Upper lobe of left lung (tissue), 6 donors: ENCODE measurements at regions not wholly inside any gene's neighbourhood (a gene's known extent, or its start where the extent isn't known, plus 50 kb on each side); places are given as distances from the start of the nearest gene placed in this dataset.

Experiments
- ATAC-seq, 2 donors: fragments of 200-7000 bp; cut with Tn5 transposase; one replicate each; pipeline ENCODE4 v1.9.1; 2022; ENCODE audit warnings: mild to moderate bottlenecking in 2 of 2, moderate library complexity in 2 of 2; ENCODE audit not compliant: low FRiP score in 2 of 2
- DNase-seq, 2 donors: peaks; one replicate each; pipeline ENCODE4 v3.0.0-alpha.2; 2019 to 2020
- H3K27ac ChIP-seq, 4 donors: fragments of 200-600 bp; sonication (generic); one replicate each; pipeline ENCODE4 v1.5.1; 2016 to 2019
- H3K27me3 ChIP-seq, 4 donors: fragments of 200-600 bp; sonication (generic); one replicate each; pipeline ENCODE4 v1.5.1; 2017 to 2019
- H3K36me3 ChIP-seq, 4 donors: fragments of 200-600 bp; sonication (generic); one replicate each; pipeline ENCODE4 v1.5.1; 2016 to 2019
- H3K4me1 ChIP-seq, 4 donors: fragments of 200-600 bp; sonication (generic); one replicate each; pipeline ENCODE4 v1.5.1; 2018 to 2019
- H3K4me3 ChIP-seq, 4 donors: fragments of 200-600 bp; sonication (generic); one replicate each; pipeline ENCODE4 v1.5.1; 2017 to 2019; ENCODE audit warnings: mild to moderate bottlenecking in 2 of 4, moderate library complexity in 1 of 4
- H3K9me3 ChIP-seq, 4 donors: fragments of 200-600 bp; sonication (generic); one replicate each; pipeline ENCODE4 v1.5.1; 2018 to 2019
- CTCF ChIP-seq, 6 experiments: fragments of 450-650 bp in 4 of 6; fragments of 200-600 bp in 2 of 6; sonication (generic) in 2 of 6; IDR thresholded peaks; one replicate each; pipeline ENCODE4 v1.5.1; 2016 to 2019; ENCODE audit warnings: antibody characterized with exemption in 6 of 6
- EP300 ChIP-seq, 4 donors: sonication (generic); formaldehyde crosslinking; IDR thresholded peaks; one replicate each; pipeline ENCODE4 v1.5.1; 2017; ENCODE audit warnings: antibody characterized with exemption in 4 of 4, control low read depth in 2 of 4
- POLR2A ChIP-seq, 4 donors: fragments of 450-650 bp; IDR thresholded peaks; one replicate each; pipeline ENCODE4 v1.5.1; 2016 to 2017; ENCODE audit warnings: antibody characterized with exemption in 4 of 4, mild to moderate bottlenecking in 2 of 4
- POLR2AphosphoS5 ChIP-seq, 2 donors: sonication (generic); formaldehyde crosslinking; IDR thresholded peaks; one replicate each; pipeline ENCODE4 v1.5.1; 2017; ENCODE audit warnings: antibody characterized with exemption in 2 of 2
- WGBS, 2 donors: methylation state at CpG; one replicate each; pipeline ENCODE4 v1.1.5; 2017 to 2018; 5-methylcytosine and 5-hydroxymethylcytosine counted together
- donor health status: DM: no; HTN: no; CAD: no; lungs with moderate emphysema.
- donor health status: DM: no; HTN: yes; CAD: no; lungs with severe emphysema.

DNA sequence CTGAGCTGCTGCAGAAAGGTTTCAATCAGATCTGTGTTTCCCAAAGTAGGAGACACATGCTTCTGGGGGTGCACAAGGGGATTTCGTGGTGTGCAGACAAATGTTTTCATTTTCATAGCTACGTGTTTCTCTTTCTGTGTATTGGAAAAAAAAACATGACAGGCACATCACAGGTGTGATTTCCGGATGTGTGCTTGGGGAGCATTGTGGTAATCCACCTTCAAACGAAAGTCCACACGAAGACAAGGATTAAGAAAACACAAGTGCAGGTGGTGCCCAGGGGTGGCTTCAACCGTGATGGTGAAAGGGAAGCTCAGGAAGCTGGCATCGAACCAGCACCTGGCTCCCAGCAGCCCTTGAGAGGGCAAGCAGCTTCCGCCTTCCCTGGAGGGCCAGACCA lies 164.6 kb upstream of the LINGO1 start:
- Histone ChIP-seq H3K4me3 (no peak overlapping the region), H3K27ac (no peak overlapping the region), H3K27me3 (no peaks in the 10 kb centered on the region), H3K9me3 (no peaks in the 10 kb centered on the region), H3K36me3 (no peaks in the 10 kb centered on the region), H3K4me1 (no peaks in the 10 kb centered on the region)
- no peak for TF ChIP-seq EP300 (IDR thresholded peaks at IDR 0.05)
- WGBS, 2 donors: 47 to 49% methylated on average over 7 to 8 of the region's 8 CpGs
- ATAC-seq: no peak
- no peak for DNase-seq

GRCh38 chr15:77796046-77796729 lies 163.5 kb upstream of the LINGO1 start:
- no peaks in the 10 kb centered on the region for H3K36me3 ChIP-seq
- DNase-seq: no peak
- no peaks in the 10 kb centered on the region for H3K27me3 ChIP-seq
- H3K4me1 ChIP-seq: no peaks in the 10 kb centered on the region
- H3K9me3 ChIP-seq: no peaks in the 10 kb centered on the region
- WGBS, 2 donors: 76 to 82% methylated on average over 10 to 11 of the region's 11 CpGs
- TF ChIP-seq POLR2A (IDR thresholded peaks at IDR 0.05) (no peak), CTCF (IDR thresholded peaks at IDR 0.05) (no peak), POLR2AphosphoS5 (IDR thresholded peaks at IDR 0.05) (no peak)
- no peak overlapping the region for H3K27ac ChIP-seq
- no peak for ATAC-seq
- H3K4me3 ChIP-seq: no peak overlapping the region

DNA sequence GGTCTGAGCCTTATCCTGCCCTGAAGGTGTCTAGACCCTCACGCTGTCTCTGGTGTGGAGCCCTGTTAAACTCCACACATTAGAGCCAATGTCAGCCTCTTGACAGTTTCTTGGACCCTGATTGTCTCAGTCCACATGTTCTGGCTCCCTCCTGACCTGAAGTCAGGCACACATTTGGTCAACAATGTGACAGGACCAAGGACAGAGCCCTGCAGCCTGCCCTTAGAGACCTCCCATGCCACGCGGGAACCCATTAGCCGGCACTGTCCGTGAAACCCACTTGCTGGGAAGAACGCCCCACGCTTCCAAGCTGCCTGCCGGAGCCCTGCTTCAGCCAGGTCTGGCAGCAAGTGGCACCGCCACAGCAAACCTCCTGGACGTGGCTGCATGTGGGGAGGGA lies 162.7 kb upstream of the LINGO1 start:
- TF ChIP-seq EP300 (IDR thresholded peaks at IDR 0.05) (no peak), POLR2AphosphoS5 (IDR thresholded peaks at IDR 0.05) (no peak), CTCF (IDR thresholded peaks at IDR 0.05) (no peak), POLR2A (IDR thresholded peaks at IDR 0.05) (no peak)
- Histone ChIP-seq H3K4me1 (no peaks in the 10 kb centered on the region), H3K36me3 (no peaks in the 10 kb centered on the region), H3K27ac (no peak overlapping the region), H3K9me3 (no peaks in the 10 kb centered on the region), H3K4me3 (no peak overlapping the region), H3K27me3 (no peaks in the 10 kb centered on the region)
- DNase-seq: no peak
- ATAC-seq: no peak
- 67 to 81% methylated on average over 3 to 10 of the region's 10 CpGs for WGBS, 2 donors

- H3K36me3 ChIP-seq: no peaks in the 10 kb centered on the region
- H3K9me3 ChIP-seq: no peaks in the 10 kb centered on the region
- H3K27ac ChIP-seq: no peak overlapping the region
- TF ChIP-seq POLR2A (IDR thresholded peaks at IDR 0.05) (no peak), POLR2AphosphoS5 (IDR thresholded peaks at IDR 0.05) (no peak), CTCF (IDR thresholded peaks at IDR 0.05) (no peak), EP300 (IDR thresholded peaks at IDR 0.05) (no peak)
- DNase-seq (no peak), ATAC-seq (no peak)
- no peaks in the 10 kb centered on the region for H3K4me1 ChIP-seq
- H3K4me3 ChIP-seq: no peak overlapping the region
- no peaks in the 10 kb centered on the region for H3K27me3 ChIP-seq
- 82% methylated on average over 9 of the region's 9 CpGs for WGBS, 2 donors
These were observed 159.2 kb upstream of the LINGO1 start for GRCh38 chr15:77791941-77792340.

- WGBS, 2 donors: 57 to 60% methylated on average over 3 of the region's 3 CpGs
- ATAC-seq (no peak), DNase-seq (no peak)
- TF ChIP-seq POLR2AphosphoS5 (IDR thresholded peaks at IDR 0.05): no peak
- no peak for TF ChIP-seq EP300 (IDR thresholded peaks at IDR 0.05)
- no peak for TF ChIP-seq POLR2A (IDR thresholded peaks at IDR 0.05)
- TF ChIP-seq CTCF (IDR thresholded peaks at IDR 0.05): no peak
- Histone ChIP-seq H3K27ac (no peak overlapping the region), H3K4me1 (no peaks in the 10 kb centered on the region), H3K36me3 (no peaks in the 10 kb centered on the region), H3K27me3 (no peaks in the 10 kb centered on the region), H3K4me3 (no peak overlapping the region), H3K9me3 (no peaks in the 10 kb centered on the region)
These were observed 157.8 kb upstream of the LINGO1 start for GRCh38 chr15:77790481-77790880.
